IMR-90 (cell line): ENCODE measurements at regions not wholly inside any gene's neighbourhood (a gene's known extent, or its start where the extent isn't known, plus 50 kb on each side); places are given as distances from the start of the nearest gene placed in this dataset.

Experiments used
- ATAC-seq: fragments of 200-7000 bp; cut with Tn5 transposase; 2 replicates; pipeline ENCODE4 v1.9.1; 2020; ENCODE audit warnings: low read depth, mild to moderate bottlenecking, moderate library complexity
- BruUV-seq: library from RNA; stranded (reverse); fragments of 400-500 nt; replicated peaks from 2 replicates; lab custom pipeline; 2021; lab: Mats Ljungman, UMichigan
- CTCF ChIA-PET: fragments of 300-600 bp; formaldehyde crosslinking; extraction: SDS; loops from one replicate; lab custom pipeline; 2021; ENCODE audit warnings: antibody characterized with exemption; lab: Yijun Ruan, JAX
- POLR2A ChIA-PET: fragments of 300-600 bp; sonication (Branson Sonifier 250); formaldehyde crosslinking; loops from one replicate; lab custom pipeline; 2022; ENCODE audit warnings: antibody characterized with exemption; ENCODE audit not compliant: unreplicated experiment; lab: Charles Lee
- DNase-seq: peaks from one replicate; pipeline ENCODE4 v3.0.0; 2013
- H2AFZ ChIP-seq: replicated peaks from 2 replicates; pipeline ENCODE3; 2013; ENCODE audit warnings: low read length, mild to moderate bottlenecking; ENCODE audit not compliant: poor library complexity
- H2AK5ac ChIP-seq: 2 replicates; pipeline ENCODE4 v1.6.1; 2013; ENCODE audit warnings: low read depth, low read length, inconsistent platforms
- H2AK9ac ChIP-seq: replicated peaks from 2 replicates; pipeline ENCODE3; 2013; ENCODE audit warnings: mild to moderate bottlenecking, low read depth, low read length, moderate library complexity; ENCODE audit not compliant: poor library complexity
- H2BK120ac ChIP-seq: 2 replicates; pipeline ENCODE4 v1.6.1; 2013; ENCODE audit warnings: low read depth, low read length, inconsistent platforms
- H2BK15ac ChIP-seq: 3 replicates; pipeline ENCODE4 v1.6.1; 2013; ENCODE audit warnings: low read depth, low read length, inconsistent platforms
- H2BK20ac ChIP-seq: 2 replicates; pipeline ENCODE4 v1.6.1; 2013; ENCODE audit warnings: low read depth, mild to moderate bottlenecking, inconsistent platforms, low read length, moderate library complexity
- H2BK5ac ChIP-seq: 2 replicates; pipeline ENCODE4 v1.6.1; 2013; ENCODE audit warnings: mild to moderate bottlenecking, low read depth, low read length, inconsistent platforms; ENCODE audit not compliant: poor library complexity, severe bottlenecking
- H3K14ac ChIP-seq: replicated peaks from 2 replicates; pipeline ENCODE4 v1.6.1; 2013; ENCODE audit warnings: low read depth, low read length, inconsistent platforms
- H3K18ac ChIP-seq: 2 replicates; pipeline ENCODE4 v1.6.1; 2013; ENCODE audit warnings: low read depth, low read length, control low read depth
- H3K23ac ChIP-seq: 2 replicates; pipeline ENCODE4 v1.6.1; 2013; ENCODE audit warnings: low read depth, low read length, inconsistent platforms
- H3K27ac ChIP-seq: 2 replicates; pipeline ENCODE4 v1.5.1; 2013; ENCODE audit warnings: mild to moderate bottlenecking, control low read depth, low read length; ENCODE audit not compliant: insufficient read depth
- H3K27me3 ChIP-seq: 2 replicates; pipeline ENCODE4 v1.6.1; 2013; ENCODE audit warnings: low read length; ENCODE audit not compliant: control insufficient read depth, insufficient read depth
- H3K36me3 ChIP-seq: 2 replicates; pipeline ENCODE4 v1.6.1; 2013; ENCODE audit warnings: low read length, mixed read lengths; ENCODE audit not compliant: control insufficient read depth, insufficient read depth
- H3K4ac ChIP-seq: 2 replicates; pipeline ENCODE4 v1.6.1; 2013; ENCODE audit warnings: low read depth, low read length, inconsistent platforms
- H3K4me1 ChIP-seq: 2 replicates; pipeline ENCODE4 v1.6.1; 2013; ENCODE audit warnings: low read length, mixed read lengths; ENCODE audit not compliant: control insufficient read depth, insufficient read depth
- H3K4me2 ChIP-seq: 2 replicates; pipeline ENCODE4 v1.6.1; 2013; ENCODE audit warnings: low read depth, mild to moderate bottlenecking, control low read depth, low read length, moderate library complexity
- H3K4me3 ChIP-seq: 2 replicates; pipeline ENCODE4 v1.5.1; 2013; ENCODE audit warnings: low read depth, mild to moderate bottlenecking, control low read depth, low read length, moderate library complexity; ENCODE audit not compliant: insufficient read depth
- H3K56ac ChIP-seq: 2 replicates; pipeline ENCODE4 v1.6.1; 2013; ENCODE audit warnings: low read length, inconsistent platforms; ENCODE audit not compliant: insufficient read depth; ENCODE audit errors: extremely low read depth
- H3K79me1 ChIP-seq, 2 experiments: 2 replicates each; pipeline ENCODE4 v1.6.1; 2013; ENCODE audit warnings: low read length in 2 of 2, inconsistent platforms in 1 of 2, low read depth in 1 of 2
- H3K9ac ChIP-seq: 2 replicates; pipeline ENCODE4 v1.6.1; 2013; ENCODE audit warnings: low read depth, low read length, control low read depth
- H3K9me1 ChIP-seq: 2 replicates; pipeline ENCODE4 v1.6.1; 2013; ENCODE audit warnings: low read length, inconsistent platforms; ENCODE audit not compliant: insufficient read depth
- H3K9me3 ChIP-seq: 2 replicates; pipeline ENCODE4 v1.6.1; 2013; ENCODE audit warnings: low read length; ENCODE audit not compliant: control insufficient read depth, insufficient read depth
- H4K20me1 ChIP-seq: 2 replicates; pipeline ENCODE4 v1.6.1; 2013; ENCODE audit warnings: low read length, inconsistent platforms; ENCODE audit not compliant: insufficient read depth
- H4K5ac ChIP-seq: 2 replicates; pipeline ENCODE4 v1.6.1; 2013; ENCODE audit warnings: mild to moderate bottlenecking, low read depth, low read length, control low read depth
- H4K8ac ChIP-seq, 2 experiments: 2 replicates each; pipeline ENCODE4 v1.6.1; 2013; ENCODE audit warnings: low read depth in 2 of 2, low read length in 2 of 2, control low read depth in 1 of 2, inconsistent platforms in 1 of 2
- H4K91ac ChIP-seq: 2 replicates; pipeline ENCODE4 v1.6.1; 2013; ENCODE audit warnings: low read depth, low read length, inconsistent platforms; ENCODE audit not compliant: insufficient read depth
- CEBPB ChIP-seq: IDR thresholded peaks from 2 replicates; pipeline ENCODE4 v1.6.1; 2012; ENCODE audit warnings: low read depth, low read length, improper control_type of control experiment
- CHD1 ChIP-seq: IDR thresholded peaks from 2 replicates; pipeline ENCODE4 v1.6.1; 2012; ENCODE audit warnings: low read depth, low read length, improper control_type of control experiment
- FOS ChIP-seq: fragments of 150-350 bp; IDR thresholded peaks from 2 replicates; pipeline ENCODE4 v1.6.1; 2016; ENCODE audit warnings: low read depth, low read length
- MAFK ChIP-seq: IDR thresholded peaks from 2 replicates; pipeline ENCODE4 v1.6.1; 2012; ENCODE audit warnings: low read depth, low read length, improper control_type of control experiment
- MAZ ChIP-seq: IDR thresholded peaks from 2 replicates; pipeline ENCODE4 v1.6.1; 2012; ENCODE audit warnings: low read depth, mild to moderate bottlenecking, low read length, improper control_type of control experiment, moderate library complexity, borderline replicate concordance
- MXI1 ChIP-seq: IDR thresholded peaks from 2 replicates; pipeline ENCODE4 v1.6.1; 2012; ENCODE audit warnings: low read depth, mild to moderate bottlenecking, low read length, moderate library complexity, borderline replicate concordance
- NFE2L2 ChIP-seq: fragments of 150-350 bp; IDR thresholded peaks from 2 replicates; pipeline ENCODE4 v1.6.1; 2016; ENCODE audit warnings: low read depth, mild to moderate bottlenecking, low read length
- POLR2A ChIP-seq: IDR thresholded peaks from 2 replicates; pipeline ENCODE4 v1.6.1; 2012; ENCODE audit warnings: mild to moderate bottlenecking, low read depth, low read length
- RAD21 ChIP-seq: IDR thresholded peaks from 2 replicates; pipeline ENCODE4 v1.6.1; 2012; ENCODE audit warnings: low read length, improper control_type of control experiment
- RCOR1 ChIP-seq: IDR thresholded peaks from 2 replicates; pipeline ENCODE4 v1.6.1; 2012; ENCODE audit warnings: mild to moderate bottlenecking, low read length, improper control_type of control experiment; ENCODE audit not compliant: insufficient replicate concordance
- SMC3 ChIP-seq: fragments of 150-350 bp; IDR thresholded peaks from 2 replicates; pipeline ENCODE4 v1.6.1; 2016; ENCODE audit warnings: low read depth, mild to moderate bottlenecking, antibody characterized with exemption, low read length, moderate library complexity
- WGBS, 2 experiments: methylation state at CpG; one replicate each; pipeline versions ENCODE4 v1.1.5 to v1.1.7; 2013; ENCODE audit warnings: missing lambda C conversion rate in 2 of 2; ENCODE audit not compliant: insufficient read length in 1 of 2; ENCODE audit errors: extremely low coverage in 2 of 2; 5-methylcytosine and 5-hydroxymethylcytosine counted together
- dilution Hi-C: fragments of 300-500 bp; cut with HindIII; formaldehyde crosslinking; loops from one replicate; pipeline ENCODE4 v1.14.3; 2018; ENCODE audit warnings: low sequenced_read_pairs; ENCODE audit not compliant: unreplicated experiment
- in situ Hi-C: fragments of 300-500 bp; cut with MboI; formaldehyde crosslinking; loops from 3 replicates; pipeline ENCODE4 v1.14.3; 2019; ENCODE audit warnings: low sequenced_read_pairs, inconsistent platforms, mixed read lengths
- intact Hi-C: fragments of 100-400 bp; cut with micrococcal nuclease; formaldehyde crosslinking; loops from 2 replicates; pipeline ENCODE4 v1.10.0; 2022
- TF ChIP-seq, protein P1 (sequence below): fragments of 150-350 bp; IDR thresholded peaks from 2 replicates; pipeline ENCODE4 v1.6.1; 2016; ENCODE audit warnings: low read depth, mild to moderate bottlenecking, low read length, moderate library complexity, borderline replicate concordance
- TF ChIP-seq, protein P2 (sequence below): fragments of 150-350 bp; IDR thresholded peaks from 2 replicates; pipeline ENCODE4 v1.6.1; 2017; ENCODE audit warnings: mild to moderate bottlenecking, antibody characterized with exemption, low read length, low read depth

DNA sequence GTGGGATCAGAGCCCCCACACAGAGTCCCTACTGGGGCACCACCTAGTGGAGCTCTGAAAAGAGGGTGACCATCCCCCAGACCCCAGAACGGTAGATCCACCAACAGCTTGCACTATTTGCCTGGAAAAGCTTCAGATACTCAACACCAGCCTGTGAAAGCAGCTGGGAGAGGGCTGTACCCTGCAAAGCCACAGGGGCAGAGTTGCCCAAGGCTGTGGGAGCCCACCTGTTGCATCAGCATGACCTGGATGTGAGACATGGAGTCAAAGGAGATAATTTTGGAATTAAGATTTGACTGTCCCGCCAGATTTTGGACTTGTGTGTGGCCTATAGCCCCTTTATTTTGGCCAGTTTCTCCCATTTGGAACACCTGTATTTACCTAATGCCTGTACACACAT is 260.4 kb downstream of the TBX18 start:
- H2BK120ac ChIP-seq: no peak overlapping the region
- H2AFZ ChIP-seq: no peak overlapping the region
- no peaks in the 10 kb centered on the region for H3K4me1 ChIP-seq
- H3K9me1 ChIP-seq: no peaks in the 10 kb centered on the region
- no peak overlapping the region for H3K18ac ChIP-seq
- H3K27me3 ChIP-seq: no peaks in the 10 kb centered on the region
- no peak overlapping the region for H3K4ac ChIP-seq
- DNase-seq: no peak
- no peak overlapping the region for H3K14ac ChIP-seq
- no CpG with 5 or more reads among the region's 2 CpGs for WGBS, 2 experiments
- ChIA-PET CTCF (no interaction called here), POLR2A (no interaction called here)
- no peak overlapping the region for H3K23ac ChIP-seq
- no peak for ATAC-seq
- dilution Hi-C loops: no loop called here
- no TSS peak for BruUV-seq
- H2BK15ac ChIP-seq: no peak overlapping the region
- no peak overlapping the region for H2BK20ac ChIP-seq
- no peak overlapping the region for H4K8ac ChIP-seq
- H2AK5ac ChIP-seq: no peak overlapping the region
- no peaks in the 10 kb centered on the region for H4K20me1 ChIP-seq
- no peak overlapping the region for H3K9ac ChIP-seq
- H3K4me3 ChIP-seq: no peak overlapping the region
- H3K4me2 ChIP-seq: no peak overlapping the region
- H3K9me3 ChIP-seq: no peaks in the 10 kb centered on the region
- no peaks in the 10 kb centered on the region for H3K36me3 ChIP-seq
- TF ChIP-seq CHD1 (no peak), NFE2L2 (no peak), CEBPB (no peak), RCOR1 (no peak), SMC3 (no peak), POLR2A (no peak), MAZ (no peak), FOS (no peak), MXI1 (no peak), RAD21 (no peak), MAFK (no peak)
- TF ChIP-seq, protein P1, sequence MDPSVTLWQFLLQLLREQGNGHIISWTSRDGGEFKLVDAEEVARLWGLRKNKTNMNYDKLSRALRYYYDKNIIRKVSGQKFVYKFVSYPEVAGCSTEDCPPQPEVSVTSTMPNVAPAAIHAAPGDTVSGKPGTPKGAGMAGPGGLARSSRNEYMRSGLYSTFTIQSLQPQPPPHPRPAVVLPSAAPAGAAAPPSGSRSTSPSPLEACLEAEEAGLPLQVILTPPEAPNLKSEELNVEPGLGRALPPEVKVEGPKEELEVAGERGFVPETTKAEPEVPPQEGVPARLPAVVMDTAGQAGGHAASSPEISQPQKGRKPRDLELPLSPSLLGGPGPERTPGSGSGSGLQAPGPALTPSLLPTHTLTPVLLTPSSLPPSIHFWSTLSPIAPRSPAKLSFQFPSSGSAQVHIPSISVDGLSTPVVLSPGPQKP: no peak
- TF ChIP-seq, protein P2, sequence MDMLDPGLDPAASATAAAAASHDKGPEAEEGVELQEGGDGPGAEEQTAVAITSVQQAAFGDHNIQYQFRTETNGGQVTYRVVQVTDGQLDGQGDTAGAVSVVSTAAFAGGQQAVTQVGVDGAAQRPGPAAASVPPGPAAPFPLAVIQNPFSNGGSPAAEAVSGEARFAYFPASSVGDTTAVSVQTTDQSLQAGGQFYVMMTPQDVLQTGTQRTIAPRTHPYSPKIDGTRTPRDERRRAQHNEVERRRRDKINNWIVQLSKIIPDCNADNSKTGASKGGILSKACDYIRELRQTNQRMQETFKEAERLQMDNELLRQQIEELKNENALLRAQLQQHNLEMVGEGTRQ: no peak
- H3K56ac ChIP-seq: no peak overlapping the region
- H3K79me1 ChIP-seq: no peaks in the 10 kb centered on the region
- in situ Hi-C loops: no loop called here
- no peak overlapping the region for H2AK9ac ChIP-seq
- H4K5ac ChIP-seq: no peak overlapping the region
- no peak overlapping the region for H4K91ac ChIP-seq
- intact Hi-C loops: no loop called here
- H2BK5ac ChIP-seq: no peak overlapping the region
- H3K27ac ChIP-seq: no peak overlapping the region
